B cell (primary cell): ENCODE measurements at regions not wholly inside any gene's neighbourhood (a gene's known extent, or its start where the extent isn't known, plus 50 kb on each side); places are given as distances from the start of the nearest gene placed in this dataset.

Experiments used
- ATAC-seq: fragments of 200-7000 bp; cut with Tn5 transposase; one replicate; pipeline ENCODE4 v1.10.0; 2021; ENCODE audit warnings: low read depth, mild to moderate bottlenecking, moderate number of reproducible peaks, moderate library complexity
- CTCF ChIA-PET: fragments of 350-600 bp; sonication (Branson Sonifier 250); formaldehyde crosslinking; loops from one replicate; lab custom pipeline; 2021; ENCODE audit warnings: antibody characterized with exemption, inconsistent platforms; lab: Charles Lee
- POLR2A ChIA-PET: fragments of 350-600 bp; sonication (Branson Sonifier 250); formaldehyde crosslinking; loops from one replicate; lab custom pipeline; 2021; ENCODE audit warnings: antibody characterized with exemption; lab: Charles Lee
- DNase-seq: peaks from one replicate; pipeline ENCODE4 v3.0.0; 2013
- H2AFZ ChIP-seq: 2 replicates; pipeline ENCODE4 v1.6.1; 2012; ENCODE audit warnings: mild to moderate bottlenecking, low read depth, low read length; ENCODE audit not compliant: insufficient read depth, poor library complexity, severe bottlenecking
- H3K27ac ChIP-seq, 2 donors: 1 replicate in 1 of 2; 2 replicates in 1 of 2; pipeline ENCODE4 v1.5.1; 2012 to 2013; ENCODE audit warnings: low read length in 2 of 2, mild to moderate bottlenecking in 2 of 2, moderate library complexity in 1 of 2
- H3K27me3 ChIP-seq, 4 experiments: fragments of 200-600 bp in 1 of 4; sonication (generic) in 1 of 4; replicated peaks in 1 of 4; 1 replicate in 2 of 4; 2 replicates in 2 of 4; pipeline versions ENCODE4 v1.6.1 to v1.7.0; 2013 to 2016; ENCODE audit warnings: low read length in 3 of 4, mild to moderate bottlenecking in 2 of 4, mixed read lengths in 1 of 4, moderate library complexity in 1 of 4; ENCODE audit not compliant: insufficient read depth in 4 of 4, control insufficient read depth in 3 of 4; ENCODE audit errors: control extremely low read depth in 1 of 4
- H3K36me3 ChIP-seq, 2 experiments: replicated peaks in 1 of 2; 1 replicate in 1 of 2; 2 replicates in 1 of 2; pipeline versions ENCODE4 v1.6.1 to v1.7.1; 2013; ENCODE audit warnings: low read length in 1 of 2; ENCODE audit not compliant: insufficient read depth in 2 of 2, control insufficient read depth in 1 of 2; ENCODE audit errors: control extremely low read depth in 1 of 2, extremely low read depth in 1 of 2
- H3K4me1 ChIP-seq, 2 donors: fragments of 200-600 bp in 1 of 2; sonication (generic) in 1 of 2; 1 replicate in 1 of 2; 2 replicates in 1 of 2; pipeline versions ENCODE4 v1.5.1 to v1.6.1; 2013 to 2017; ENCODE audit warnings: low read length in 2 of 2; ENCODE audit not compliant: control insufficient read depth in 2 of 2, insufficient read depth in 2 of 2
- H3K4me2 ChIP-seq: replicated peaks from 2 replicates; pipeline ENCODE3; 2012; ENCODE audit warnings: mild to moderate bottlenecking, low read depth, low read length; ENCODE audit not compliant: poor library complexity, severe bottlenecking
- H3K4me3 ChIP-seq, 5 experiments: fragments of 200-600 bp in 1 of 5; sonication (generic) in 1 of 5; 1 replicate in 3 of 5; 2 replicates in 2 of 5; pipeline versions ENCODE4 v1.5.1 to v1.7.0; 2011 to 2016; ENCODE audit warnings: low read length in 4 of 5, mild to moderate bottlenecking in 4 of 5, low read depth in 2 of 5, control low read depth in 1 of 5, moderate library complexity in 1 of 5; ENCODE audit not compliant: insufficient read depth in 1 of 5; ENCODE audit errors: control extremely low read depth in 1 of 5, extremely low read depth in 1 of 5
- H3K79me2 ChIP-seq: fragments of 200-600 bp; sonication (generic); one replicate; pipeline ENCODE4 v1.6.0; 2016; ENCODE audit warnings: low read length; ENCODE audit not compliant: control insufficient read depth, insufficient read depth
- H3K9ac ChIP-seq: fragments of 200-600 bp; sonication (generic); 2 replicates; pipeline ENCODE4 v1.6.1; 2017; ENCODE audit warnings: mild to moderate bottlenecking, low read length, moderate library complexity
- H3K9me3 ChIP-seq, 3 donors: one replicate each; pipeline versions ENCODE4 v1.6.1 to v1.7.1; 2013; ENCODE audit warnings: low read length in 2 of 3; ENCODE audit not compliant: control insufficient read depth in 2 of 3, insufficient read depth in 1 of 3; ENCODE audit errors: control extremely low read depth in 1 of 3
- H4K20me1 ChIP-seq: 2 replicates; pipeline ENCODE4 v1.6.0; 2012; ENCODE audit warnings: mild to moderate bottlenecking, low read length; ENCODE audit not compliant: insufficient read depth, control insufficient read depth, poor library complexity, severe bottlenecking
- H3K27ac Mint-ChIP-seq: one replicate; pipeline ENCODE4 v1.8.0; 2021; ENCODE audit warnings: mixed read lengths
- H3K27me3 Mint-ChIP-seq: one replicate; pipeline ENCODE4 v1.8.0; 2021; ENCODE audit warnings: mixed read lengths
- H3K4me1 Mint-ChIP-seq: one replicate; pipeline ENCODE4 v1.8.0; 2021; ENCODE audit warnings: mixed read lengths
- H3K4me3 Mint-ChIP-seq: one replicate; pipeline ENCODE4 v1.8.0; 2021; ENCODE audit warnings: mixed read lengths
- H3K9me3 Mint-ChIP-seq: one replicate; pipeline ENCODE4 v1.8.0; 2022; ENCODE audit warnings: mixed read lengths; ENCODE audit not compliant: insufficient read depth
- EZH2 ChIP-seq: IDR thresholded peaks from 2 replicates; pipeline ENCODE4 v1.6.1; 2012; ENCODE audit warnings: borderline replicate concordance, low read depth, mild to moderate bottlenecking, moderate library complexity, low read length; ENCODE audit not compliant: insufficient read depth, poor library complexity, severe bottlenecking
- WGBS: methylation state at CpG from one replicate; pipeline ENCODE4 v1.1.5; 2013; ENCODE audit warnings: missing lambda C conversion rate; ENCODE audit not compliant: insufficient coverage; 5-methylcytosine and 5-hydroxymethylcytosine counted together
- intact Hi-C: fragments of 100-400 bp; cut with micrococcal nuclease; formaldehyde crosslinking; loops from one replicate; pipeline ENCODE4 v1.10.0; 2022
- TF ChIP-seq, protein P1 (sequence below): fragments of 200-600 bp; IDR thresholded peaks from one replicate; pipeline ENCODE4 v1.8.0; 2022; ENCODE audit warnings: antibody characterized with exemption, mild to moderate bottlenecking

DNA sequence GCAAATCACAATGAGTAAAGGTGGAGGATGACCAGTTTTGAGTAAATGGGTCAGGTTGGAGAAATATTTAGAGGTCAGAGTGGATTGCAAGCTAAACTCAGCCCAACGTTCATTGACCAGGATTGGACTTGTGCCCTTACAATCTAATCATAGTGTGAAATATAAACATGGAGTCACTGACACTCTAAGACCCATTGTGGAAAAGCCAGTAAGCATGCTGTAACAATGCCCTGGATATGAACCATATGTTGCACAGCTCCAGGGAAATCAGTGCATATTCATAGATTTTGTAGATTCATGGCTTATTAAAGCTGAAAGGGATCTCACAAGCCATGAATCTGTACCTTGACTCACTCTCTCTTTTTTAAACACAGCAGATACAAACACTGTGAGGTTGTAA lies 660.2 kb upstream of the LMCD1 start:
- POLR2A ChIA-PET = no interaction called here
- Mint-ChIP-seq H3K27ac (no peak overlapping the region), H3K9me3 (no peaks in the 10 kb centered on the region), H3K4me3 (no peak overlapping the region), H3K4me1 (no peaks in the 10 kb centered on the region), H3K27me3 (no peaks in the 10 kb centered on the region)
- DNase-seq = no peak
- H3K4me3 ChIP-seq = no peak overlapping the region
- H3K9ac ChIP-seq = no peak overlapping the region
- no peak for ATAC-seq
- H4K20me1 ChIP-seq = no peaks in the 10 kb centered on the region
- no peak overlapping the region for H2AFZ ChIP-seq
- no peaks in the 10 kb centered on the region for H3K27me3 ChIP-seq
- no CpG with 5 or more reads among the region's 1 CpG for WGBS
- CTCF ChIA-PET = no interaction called here
- H3K9me3 ChIP-seq = no peaks in the 10 kb centered on the region
- TF ChIP-seq EZH2 = no peak
- TF ChIP-seq, protein P1, sequence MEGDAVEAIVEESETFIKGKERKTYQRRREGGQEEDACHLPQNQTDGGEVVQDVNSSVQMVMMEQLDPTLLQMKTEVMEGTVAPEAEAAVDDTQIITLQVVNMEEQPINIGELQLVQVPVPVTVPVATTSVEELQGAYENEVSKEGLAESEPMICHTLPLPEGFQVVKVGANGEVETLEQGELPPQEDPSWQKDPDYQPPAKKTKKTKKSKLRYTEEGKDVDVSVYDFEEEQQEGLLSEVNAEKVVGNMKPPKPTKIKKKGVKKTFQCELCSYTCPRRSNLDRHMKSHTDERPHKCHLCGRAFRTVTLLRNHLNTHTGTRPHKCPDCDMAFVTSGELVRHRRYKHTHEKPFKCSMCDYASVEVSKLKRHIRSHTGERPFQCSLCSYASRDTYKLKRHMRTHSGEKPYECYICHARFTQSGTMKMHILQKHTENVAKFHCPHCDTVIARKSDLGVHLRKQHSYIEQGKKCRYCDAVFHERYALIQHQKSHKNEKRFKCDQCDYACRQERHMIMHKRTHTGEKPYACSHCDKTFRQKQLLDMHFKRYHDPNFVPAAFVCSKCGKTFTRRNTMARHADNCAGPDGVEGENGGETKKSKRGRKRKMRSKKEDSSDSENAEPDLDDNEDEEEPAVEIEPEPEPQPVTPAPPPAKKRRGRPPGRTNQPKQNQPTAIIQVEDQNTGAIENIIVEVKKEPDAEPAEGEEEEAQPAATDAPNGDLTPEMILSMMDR = no peak
- no peak overlapping the region for H3K4me2 ChIP-seq
- H3K27ac ChIP-seq = no peak overlapping the region
- no peaks in the 10 kb centered on the region for H3K79me2 ChIP-seq
- H3K36me3 ChIP-seq = no peaks in the 10 kb centered on the region
- H3K4me1 ChIP-seq = no peaks in the 10 kb centered on the region
- intact Hi-C loops = no loop called here

DNA sequence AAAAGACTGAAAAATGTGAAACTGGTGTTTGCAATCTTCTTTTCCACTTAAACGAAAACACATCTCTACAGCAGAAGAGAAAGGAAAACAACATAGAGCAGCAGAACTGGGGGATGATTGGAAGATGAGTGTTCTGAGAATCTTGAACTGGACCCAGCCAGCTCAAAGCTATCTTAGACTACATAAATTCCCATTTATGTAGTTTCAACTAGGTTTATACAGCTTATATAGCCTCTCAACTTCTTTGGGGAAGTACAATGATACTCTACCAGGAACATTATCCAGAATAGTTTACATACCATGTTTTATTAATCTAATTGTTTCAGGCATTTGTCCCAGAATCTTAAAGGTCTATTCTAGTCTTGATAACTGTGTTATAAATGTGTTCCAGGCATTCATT lies 658.2 kb upstream of the LMCD1 start:
- H3K4me3 ChIP-seq = no peak overlapping the region
- H3K79me2 ChIP-seq = no peaks in the 10 kb centered on the region
- no peak overlapping the region for H3K27ac ChIP-seq
- Mint-ChIP-seq H3K27me3 (no peaks in the 10 kb centered on the region), H3K9me3 (no peaks in the 10 kb centered on the region), H3K4me1 (no peaks in the 10 kb centered on the region), H3K27ac (no peak overlapping the region), H3K4me3 (no peak overlapping the region)
- H4K20me1 ChIP-seq = no peaks in the 10 kb centered on the region
- H3K9ac ChIP-seq = no peak overlapping the region
- intact Hi-C loops = no loop called here
- no CpG with 5 or more reads among the region's 1 CpG for WGBS
- no peak overlapping the region for H2AFZ ChIP-seq
- DNase-seq (no peak), ATAC-seq (no peak)
- H3K36me3 ChIP-seq = no peaks in the 10 kb centered on the region
- ChIA-PET CTCF (no interaction called here), POLR2A (no interaction called here)
- no peaks in the 10 kb centered on the region for H3K4me1 ChIP-seq
- TF ChIP-seq EZH2 = no peak
- TF ChIP-seq, protein P1 = no peak
- H3K4me2 ChIP-seq = no peak overlapping the region
- no peaks in the 10 kb centered on the region for H3K9me3 ChIP-seq
- no peaks in the 10 kb centered on the region for H3K27me3 ChIP-seq
